NCI-H2196 (cell line): ENCODE measurements at regions not wholly inside any gene's neighbourhood (a gene's known extent, or its start where the extent isn't known, plus 50 kb on each side); places are given as distances from the start of the nearest gene placed in this dataset.

Source experiments
- DNase-seq: peaks from one replicate; lab custom pipeline; 2025; ENCODE audit not compliant: unreplicated experiment; lab: John Stamatoyannopoulos, UW

DNA sequence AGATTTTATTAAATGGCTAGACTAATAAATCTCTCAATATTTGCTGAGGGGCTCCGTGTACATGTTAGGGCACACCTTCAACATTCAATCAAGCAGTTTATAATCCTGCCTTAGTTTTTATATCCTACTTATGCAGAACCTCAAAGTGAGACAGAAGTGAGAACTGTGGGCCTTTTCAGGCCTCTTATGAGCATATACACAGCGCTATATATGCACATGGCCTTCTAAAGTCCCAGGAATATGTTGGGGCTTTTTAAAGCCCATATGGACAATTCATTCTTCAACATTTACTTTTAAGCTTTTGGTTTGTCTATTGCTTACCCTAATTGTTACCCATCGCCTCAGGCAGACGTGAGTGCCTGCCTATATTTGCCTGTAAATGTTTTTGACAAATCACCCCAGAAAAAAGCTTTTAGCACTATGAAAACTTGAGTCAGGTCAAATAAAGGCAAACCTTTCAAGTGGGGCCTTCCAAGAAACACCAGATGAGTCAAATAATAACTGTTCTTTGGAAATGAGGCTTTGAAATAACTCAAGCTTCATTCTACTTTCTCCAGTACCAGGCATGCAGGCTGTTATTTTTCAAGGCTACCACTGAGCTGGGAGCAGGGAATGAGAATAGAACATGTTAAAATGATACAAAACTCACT lies 58.2 kb downstream of the ESM1 start:
- DNase-seq, result no peak

GRCh38 chr5:54924487-54924886 lies 60.9 kb downstream of the ESM1 start:
- DNase-seq, result no peak

DNA sequence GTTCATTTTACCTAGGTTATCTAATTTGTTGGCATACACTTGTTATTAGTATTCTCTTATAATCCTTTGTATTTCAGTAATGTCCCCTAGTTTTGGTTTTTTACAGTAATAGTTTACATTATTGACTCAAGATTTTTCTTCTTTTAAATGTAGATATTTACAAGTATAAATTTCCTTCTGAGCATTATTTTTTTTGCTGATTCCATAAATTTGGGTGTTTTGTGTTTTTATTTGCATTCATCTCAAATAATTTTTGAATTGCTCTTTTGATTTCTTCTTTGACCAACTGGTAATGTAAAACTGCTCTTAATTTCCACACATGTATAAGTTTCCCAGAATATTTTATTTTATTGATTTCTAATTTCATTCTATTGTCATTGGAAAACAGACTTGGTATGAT lies 68.1 kb downstream of the ESM1 start:
- no peak for DNase-seq

GRCh38 chr5:54915466-54916027 lies 69.8 kb downstream of the ESM1 start:
- no peak for DNase-seq

- DNase-seq, result no peak
Measured at GRCh38 chr5:54912021-54912420, 73.4 kb downstream of the ESM1 start.

DNA sequence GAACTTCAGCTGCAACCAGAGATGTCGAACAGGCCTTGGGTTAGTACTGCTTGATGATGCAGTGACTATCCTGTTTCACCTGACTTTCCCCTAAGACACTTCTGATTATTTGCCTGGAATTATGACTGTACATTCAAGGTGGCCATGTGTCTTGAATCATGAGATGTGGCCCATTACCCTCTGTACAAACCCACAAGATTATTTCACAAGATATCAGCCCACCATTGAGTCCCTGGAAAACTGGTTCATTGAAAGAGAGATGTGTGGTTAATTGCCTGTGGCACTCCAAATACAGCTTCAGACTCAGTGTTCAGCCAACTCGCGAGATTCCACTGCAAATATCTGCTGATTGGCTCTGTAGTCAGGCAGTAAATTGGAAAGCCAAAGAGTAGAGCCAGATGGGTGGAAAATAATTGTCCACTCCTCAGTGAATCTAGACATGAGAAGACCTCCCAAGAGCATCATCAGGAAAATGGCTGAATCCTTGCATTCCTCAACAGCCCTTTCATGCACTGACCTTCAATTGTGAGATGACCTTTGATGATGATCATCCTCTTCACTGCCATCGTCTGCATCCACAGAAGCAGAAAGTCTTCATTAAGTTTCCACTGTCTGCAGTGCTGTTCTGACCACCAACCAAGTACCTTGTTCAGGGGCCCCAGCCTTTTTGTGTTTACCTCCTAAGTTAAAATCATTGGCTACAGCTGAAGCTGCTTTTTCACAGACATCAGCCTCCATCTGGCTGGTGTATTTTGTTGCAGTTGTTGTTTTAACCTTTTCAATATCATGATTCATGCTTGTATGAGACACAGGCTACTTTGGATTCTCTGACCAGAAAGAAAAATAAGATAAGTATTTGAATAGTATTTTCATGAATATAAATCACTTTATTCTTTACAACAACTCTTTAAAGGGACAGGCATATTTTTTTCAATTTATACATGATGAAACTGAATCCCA lies 75.2 kb downstream of the ESM1 start:
- no peak for DNase-seq

GRCh38 chr5:54908774-54909525 lies 76.4 kb downstream of the ESM1 start:
- DNase-seq, result no peak

DNA sequence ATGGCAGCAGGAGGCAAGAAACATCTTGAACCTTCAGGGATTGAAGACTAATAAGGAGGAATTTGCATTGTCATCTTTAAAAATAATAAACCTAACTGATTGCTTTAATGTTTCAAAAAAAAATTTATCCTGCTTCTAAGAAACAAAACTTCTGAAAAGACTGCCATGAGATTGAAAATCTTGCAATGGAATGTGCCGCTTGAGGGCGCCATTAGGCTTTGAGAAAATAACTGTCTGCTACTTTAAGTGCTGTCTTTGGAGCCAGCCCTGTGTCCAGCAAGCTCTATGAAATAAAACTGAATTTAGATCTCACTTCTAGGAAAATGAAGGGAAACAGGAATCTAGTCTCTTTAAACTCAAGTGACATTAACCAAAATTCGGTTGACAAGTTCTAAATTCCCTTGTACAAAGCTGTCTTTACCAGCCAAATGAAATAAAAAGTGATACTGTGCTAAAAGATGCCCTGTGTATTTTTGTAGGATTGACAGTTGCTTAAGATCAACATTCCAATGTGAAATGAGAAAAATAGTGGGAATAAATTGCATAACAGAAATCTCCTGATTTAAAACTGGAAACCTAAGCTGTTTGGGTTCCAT lies 79.4 kb downstream of the ESM1 start:
- peak; percentile 2 for DNase-seq

- DNase-seq, result no peak
Measured at GRCh38 chr5:54905246-54905795, 80.1 kb downstream of the ESM1 start.

DNA sequence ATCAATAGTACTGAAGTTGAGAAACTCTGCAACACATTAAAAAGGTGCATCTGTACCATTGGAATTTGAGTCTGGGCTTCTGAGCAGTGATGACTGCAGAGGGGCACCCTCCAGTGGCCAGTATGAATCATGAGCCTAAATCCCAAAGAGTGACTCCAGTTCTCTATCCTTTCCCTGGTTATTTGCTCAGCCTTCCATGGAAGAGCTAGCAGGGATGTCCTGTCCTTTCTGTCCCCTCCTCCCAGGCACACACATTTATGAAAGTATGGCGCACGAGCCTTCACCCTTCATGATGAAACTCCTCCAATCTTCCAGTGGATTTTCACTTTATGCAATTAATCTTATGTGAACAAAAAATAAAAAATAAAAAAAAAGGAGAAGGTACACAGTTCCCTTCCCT lies 81.0 kb downstream of the ESM1 start:
- DNase-seq, result no peak

GRCh38 chr5:54902791-54903473 lies 82.5 kb downstream of the ESM1 start:
- DNase-seq, result peak; percentile 2

GRCh38 chr5:54900984-54901725 lies 84.2 kb downstream of the ESM1 start:
- DNase-seq, result no peak

- DNase-seq, result no peak
Measured at GRCh38 chr5:54897001-54897400, 88.4 kb downstream of the ESM1 start.

GRCh38 chr5:54895816-54896341 lies 89.5 kb downstream of the ESM1 start:
- peak; percentile 0 for DNase-seq

- DNase-seq, result no peak
Measured at GRCh38 chr5:54894957-54895815, 90.2 kb downstream of the ESM1 start.

DNA sequence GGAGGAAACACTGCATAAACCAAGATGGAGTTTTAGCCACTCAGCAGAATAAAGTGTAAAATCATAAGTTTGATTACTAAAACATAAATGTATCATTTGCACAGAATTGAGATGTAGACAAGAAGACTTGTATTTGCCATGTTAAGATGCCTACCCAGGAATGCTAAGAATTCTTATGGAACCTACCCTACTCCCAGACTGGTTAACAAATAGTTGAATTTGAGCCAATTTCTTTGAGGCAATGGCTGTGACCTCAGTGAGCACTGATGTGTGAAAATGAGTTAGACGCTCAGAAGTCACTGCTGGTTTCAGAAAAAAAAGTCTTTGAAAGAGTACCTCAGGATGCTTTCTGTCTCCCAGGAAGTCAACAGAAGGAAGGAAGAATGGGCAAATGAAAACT lies 95.6 kb downstream of the ESM1 start:
- DNase-seq, result no peak

DNA sequence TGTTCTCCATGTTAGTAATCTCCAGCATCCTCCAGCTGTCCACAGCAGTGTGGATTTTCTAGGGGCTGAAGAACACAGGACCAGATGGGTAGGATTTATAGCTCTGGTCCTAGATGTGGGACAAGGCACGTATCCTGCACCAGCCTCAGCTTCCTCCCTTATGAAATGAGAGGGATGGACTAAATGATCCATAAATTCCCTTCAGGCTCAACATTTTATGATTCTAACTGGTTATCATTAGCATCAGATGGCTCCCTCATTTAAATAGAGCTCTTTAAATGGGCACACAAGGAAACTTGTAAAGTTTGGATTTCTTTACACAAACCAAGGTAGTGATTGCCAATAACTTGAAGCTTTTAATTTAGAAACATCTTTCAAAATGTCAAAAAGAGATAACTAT lies 97.7 kb downstream of the ESM1 start:
- no peak for DNase-seq

DNA sequence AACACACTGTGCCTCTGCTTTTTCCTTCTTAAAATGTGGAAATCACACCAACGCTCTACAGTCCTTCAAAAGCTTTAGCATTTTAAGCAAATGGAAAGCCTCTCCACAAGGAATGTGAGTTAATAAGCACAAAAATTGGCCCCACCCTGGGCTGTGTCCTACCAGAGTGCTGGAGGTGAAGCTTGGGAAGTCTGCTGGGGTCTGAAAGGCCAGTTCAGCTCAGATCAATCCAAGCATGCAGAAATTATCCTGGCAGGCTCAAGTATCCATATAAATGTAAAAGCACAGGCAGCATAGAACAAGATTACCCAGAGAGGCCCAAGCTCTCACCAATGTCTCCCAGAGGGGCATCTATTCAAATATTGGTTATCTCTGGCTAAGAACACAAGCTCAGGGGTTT lies 98.5 kb downstream of the ESM1 start:
- no peak for DNase-seq
